Sigmoid colon (tissue), 4 donors: ENCODE measurements at regions not wholly inside any gene's neighbourhood (a gene's known extent, or its start where the extent isn't known, plus 50 kb on each side); places are given as distances from the start of the nearest gene placed in this dataset.

Source experiments
- EP300 ChIP-seq, 4 donors: sonication (generic); formaldehyde crosslinking; IDR thresholded peaks; one replicate each; pipeline ENCODE4 v1.6.1; 2017; ENCODE audit warnings: antibody characterized with exemption in 4 of 4
- POLR2A ChIP-seq, 2 donors: fragments of 450-650 bp; IDR thresholded peaks; one replicate each; pipeline ENCODE4 v1.6.1; 2016; ENCODE audit warnings: antibody characterized with exemption in 2 of 2, mild to moderate bottlenecking in 2 of 2, moderate library complexity in 2 of 2
- POLR2AphosphoS5 ChIP-seq, 4 donors: sonication (generic); formaldehyde crosslinking; IDR thresholded peaks; one replicate each; pipeline ENCODE4 v1.6.1; 2017; ENCODE audit warnings: antibody characterized with exemption in 4 of 4
- TF ChIP-seq, protein P1 (sequence below), 4 experiments: fragments of 450-650 bp in 3 of 4; fragments of 200-600 bp in 1 of 4; IDR thresholded peaks; one replicate each; pipeline ENCODE4 v1.5.1; 2016 to 2019; ENCODE audit warnings: antibody characterized with exemption in 4 of 4, mild to moderate bottlenecking in 3 of 4, moderate library complexity in 2 of 4

GRCh38 chr16:46427340-46428107 is 193.7 kb downstream of the SHCBP1 start:
- TF ChIP-seq POLR2A (IDR thresholded peaks at IDR 0.05) (no peak), POLR2AphosphoS5 (IDR thresholded peaks at IDR 0.05) (no peak), EP300 (IDR thresholded peaks at IDR 0.05) (no peak)
- TF ChIP-seq, protein P1, sequence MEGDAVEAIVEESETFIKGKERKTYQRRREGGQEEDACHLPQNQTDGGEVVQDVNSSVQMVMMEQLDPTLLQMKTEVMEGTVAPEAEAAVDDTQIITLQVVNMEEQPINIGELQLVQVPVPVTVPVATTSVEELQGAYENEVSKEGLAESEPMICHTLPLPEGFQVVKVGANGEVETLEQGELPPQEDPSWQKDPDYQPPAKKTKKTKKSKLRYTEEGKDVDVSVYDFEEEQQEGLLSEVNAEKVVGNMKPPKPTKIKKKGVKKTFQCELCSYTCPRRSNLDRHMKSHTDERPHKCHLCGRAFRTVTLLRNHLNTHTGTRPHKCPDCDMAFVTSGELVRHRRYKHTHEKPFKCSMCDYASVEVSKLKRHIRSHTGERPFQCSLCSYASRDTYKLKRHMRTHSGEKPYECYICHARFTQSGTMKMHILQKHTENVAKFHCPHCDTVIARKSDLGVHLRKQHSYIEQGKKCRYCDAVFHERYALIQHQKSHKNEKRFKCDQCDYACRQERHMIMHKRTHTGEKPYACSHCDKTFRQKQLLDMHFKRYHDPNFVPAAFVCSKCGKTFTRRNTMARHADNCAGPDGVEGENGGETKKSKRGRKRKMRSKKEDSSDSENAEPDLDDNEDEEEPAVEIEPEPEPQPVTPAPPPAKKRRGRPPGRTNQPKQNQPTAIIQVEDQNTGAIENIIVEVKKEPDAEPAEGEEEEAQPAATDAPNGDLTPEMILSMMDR (IDR thresholded peaks at IDR 0.05) = no peak
